HS-5 (cell line): ENCODE measurements at regions not wholly inside any gene's neighbourhood (a gene's known extent, or its start where the extent isn't known, plus 50 kb on each side); places are given as distances from the start of the nearest gene placed in this dataset.
A peak's percentile ranks its signal among the peaks of the same experiment; 100 is the strongest.

Source experiments
- DNase-seq: peaks from one replicate; pipeline ENCODE4 v3.0.0-alpha.2; 2012; ENCODE audit warnings: low read depth

GRCh38 chr10:78828647-78829539, 239.9 kb upstream of the ZMIZ1 start:
- DNase-seq: no peak

DNA sequence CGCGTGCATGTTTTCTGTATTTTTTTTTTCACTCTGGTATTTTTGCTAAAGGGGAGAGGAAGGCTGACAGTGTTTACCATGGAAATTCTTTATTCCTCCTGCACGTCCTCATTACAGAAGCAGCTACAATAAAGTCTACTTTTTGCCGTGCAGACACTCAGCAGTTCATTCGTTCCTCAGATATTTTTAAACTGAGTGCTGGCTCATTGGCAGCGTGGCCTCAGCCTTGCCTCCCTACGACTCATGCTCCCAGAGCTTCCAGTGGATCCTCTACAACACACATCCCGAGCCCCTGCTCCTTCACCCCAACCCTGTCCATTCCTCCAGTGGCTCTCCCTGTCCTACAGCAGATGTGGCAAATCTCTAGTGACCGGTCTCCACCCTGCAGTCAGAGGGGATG, 239.2 kb upstream of the ZMIZ1 start:
- peak; percentile 26 for DNase-seq

- DNase-seq: peak; percentile 35
These were observed 238.4 kb upstream of the ZMIZ1 start for GRCh38 chr10:78830062-78830975.

GRCh38 chr10:78830976-78831375, 237.8 kb upstream of the ZMIZ1 start:
- no peak for DNase-seq

- no peak for DNase-seq
These were observed 237.3 kb upstream of the ZMIZ1 start for GRCh38 chr10:78831461-78831860.

GRCh38 chr10:78832281-78832680, 236.5 kb upstream of the ZMIZ1 start:
- DNase-seq: no peak

- no peak for DNase-seq
These were observed 230.6 kb upstream of the ZMIZ1 start for GRCh38 chr10:78838141-78838657.

- DNase-seq: no peak
These were observed 225.3 kb upstream of the ZMIZ1 start for GRCh38 chr10:78843495-78843894.

GRCh38 chr10:78844960-78845607, 223.7 kb upstream of the ZMIZ1 start:
- DNase-seq: no peak

DNA sequence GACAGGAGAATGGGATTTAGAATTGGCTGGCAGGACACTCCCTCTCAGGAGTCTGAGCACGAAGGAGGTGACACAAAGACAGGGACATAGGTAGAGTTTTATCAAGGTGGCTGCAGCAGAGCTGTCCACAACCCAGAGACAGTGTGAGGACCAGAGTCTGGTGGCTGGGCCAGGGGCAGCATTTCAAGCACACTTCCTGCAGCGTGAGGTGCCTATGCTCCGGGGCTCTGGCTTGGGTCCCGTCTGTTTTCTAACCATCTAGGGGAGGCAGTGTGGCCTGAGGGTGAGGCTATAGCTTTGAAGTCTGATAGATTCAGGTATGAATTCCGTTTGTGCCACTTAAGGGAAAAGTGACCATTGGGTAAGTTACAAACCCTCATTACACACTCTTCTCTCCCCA, 222.7 kb upstream of the ZMIZ1 start:
- no peak for DNase-seq

DNA sequence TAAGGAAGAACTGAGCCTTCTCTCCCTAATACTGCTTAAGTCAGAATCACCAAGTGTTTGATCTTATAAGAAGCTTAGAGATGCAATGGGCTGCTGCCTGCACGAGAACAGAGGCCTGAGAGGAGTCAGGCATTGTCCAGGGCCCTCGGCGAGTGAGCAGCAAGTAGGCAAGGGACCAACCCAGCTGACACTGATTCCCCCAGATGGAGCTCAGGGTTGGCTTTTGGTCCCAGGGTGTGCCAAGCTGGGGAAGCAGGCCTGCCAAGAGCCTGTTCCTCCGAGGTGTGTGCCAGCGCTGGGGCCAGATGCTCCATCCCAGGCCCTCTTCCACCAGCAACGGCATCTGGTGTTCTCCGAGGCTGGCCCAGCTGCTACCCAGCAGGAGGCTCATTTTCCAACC, 222.0 kb upstream of the ZMIZ1 start:
- DNase-seq: no peak

GRCh38 chr10:78847485-78847884, 221.3 kb upstream of the ZMIZ1 start:
- DNase-seq: no peak

DNA sequence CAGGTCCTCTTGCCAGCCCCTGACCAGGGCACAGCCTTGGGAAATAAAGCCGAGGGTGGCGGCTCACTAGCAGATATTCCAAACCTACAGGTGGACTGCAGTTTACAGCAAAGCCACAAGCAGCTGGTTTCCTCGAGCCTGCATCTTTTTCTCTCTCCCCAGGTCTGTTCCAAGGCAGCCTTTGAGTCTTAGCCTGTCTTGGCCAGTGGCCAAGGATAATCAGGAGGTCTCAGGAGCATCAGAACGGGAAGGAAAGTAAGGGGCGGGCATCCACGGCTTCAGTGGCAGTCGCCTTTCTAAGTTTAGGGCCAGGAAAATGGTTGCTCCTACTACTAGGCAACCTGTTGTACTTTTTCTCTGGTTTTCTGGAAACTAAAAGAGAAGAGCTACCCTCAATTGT, 219.7 kb upstream of the ZMIZ1 start:
- DNase-seq: no peak

- DNase-seq: no peak
These were observed 219.0 kb upstream of the ZMIZ1 start for GRCh38 chr10:78849731-78850130.

DNA sequence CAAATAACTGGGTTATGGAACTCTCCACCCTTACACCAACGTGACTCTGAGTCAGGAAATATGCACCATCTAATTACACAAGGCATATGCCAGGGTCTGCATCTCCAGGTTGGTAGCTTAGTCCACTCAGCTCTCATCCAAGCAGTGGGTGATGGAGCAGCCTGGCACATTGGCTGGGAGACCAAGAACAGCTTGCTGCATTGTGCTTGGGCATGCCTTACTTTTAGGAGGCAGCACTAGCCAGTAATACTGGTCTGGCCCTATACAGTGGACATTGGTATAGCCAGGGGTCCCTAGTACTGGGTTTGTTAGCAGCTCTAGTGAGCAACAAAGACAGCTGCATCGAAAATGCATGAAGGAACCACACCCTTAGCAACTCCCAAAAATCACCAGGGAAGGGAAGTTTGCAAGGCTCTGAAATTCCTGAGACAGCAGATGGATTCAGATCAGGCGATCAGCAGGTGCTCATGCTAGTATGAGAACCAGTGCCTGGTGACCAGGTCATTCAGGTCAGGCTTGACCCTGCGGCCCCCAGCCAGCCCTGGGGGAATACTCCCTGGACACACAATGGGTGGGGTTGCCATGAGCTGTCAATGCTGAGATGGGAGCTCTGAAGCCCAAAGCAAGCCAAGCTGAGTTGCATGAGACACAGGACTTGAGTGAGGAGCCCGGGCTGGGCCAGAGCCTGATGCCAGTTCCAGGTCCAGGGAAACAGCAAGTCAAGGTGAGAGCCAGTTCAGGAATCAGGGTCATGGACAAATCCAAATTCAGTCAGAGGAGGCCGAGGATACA, 217.9 kb upstream of the ZMIZ1 start:
- DNase-seq: no peak

DNA sequence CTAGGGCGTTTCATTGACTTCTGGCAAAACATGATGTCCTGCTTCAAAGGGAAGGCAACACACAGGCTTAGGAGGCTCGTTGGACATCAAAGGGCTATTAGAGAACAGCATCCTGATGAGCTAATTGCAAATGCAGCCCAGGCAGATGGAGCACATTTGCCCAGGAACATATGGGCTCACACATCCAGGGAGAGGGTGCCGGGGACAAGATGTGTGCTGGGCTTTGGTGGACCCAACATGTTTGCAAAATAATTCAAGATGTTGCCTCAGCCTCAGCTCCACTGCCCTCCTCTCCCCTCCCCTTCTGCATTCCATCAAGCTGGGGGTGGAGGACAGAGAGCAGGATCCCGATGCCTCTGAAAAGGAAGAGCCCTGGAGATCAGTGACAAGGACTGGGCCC, 217.1 kb upstream of the ZMIZ1 start:
- DNase-seq: no peak

DNA sequence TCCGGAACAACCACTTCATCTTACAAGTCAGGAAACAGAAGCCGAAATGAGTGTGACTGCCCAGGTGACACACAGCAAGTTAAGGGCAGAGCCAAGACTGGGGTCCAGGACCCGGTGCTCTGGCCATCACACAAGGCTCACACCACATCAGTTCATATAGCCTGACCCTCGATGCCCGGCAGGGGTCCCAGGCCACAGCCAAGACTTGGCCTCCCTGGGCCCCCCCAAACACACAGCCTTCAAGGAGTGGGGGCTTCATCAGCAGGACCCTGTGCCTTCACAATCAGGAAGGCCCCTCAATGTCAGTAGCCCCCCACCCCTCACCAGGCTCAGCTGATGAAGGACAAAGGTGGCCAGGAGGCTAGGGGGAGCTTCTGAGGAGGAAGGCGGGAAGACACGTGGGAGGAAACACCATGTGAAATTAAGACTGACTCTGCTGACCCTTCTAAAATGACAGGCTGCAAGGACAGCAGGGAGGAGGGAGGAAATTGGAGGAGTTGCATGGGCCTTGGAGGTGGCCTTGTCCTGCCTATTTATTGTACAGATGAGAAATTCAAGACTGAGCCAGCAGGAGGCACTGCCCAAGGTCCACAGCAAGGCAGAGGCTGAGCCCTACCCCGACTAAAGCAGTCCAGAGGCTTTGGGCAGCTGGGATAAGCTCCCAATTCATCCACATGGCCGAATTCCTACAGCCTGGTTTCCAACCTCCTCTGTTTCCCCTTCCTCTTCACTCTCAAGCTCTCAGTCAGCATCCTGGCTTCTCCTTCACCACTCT, 216.1 kb upstream of the ZMIZ1 start:
- no peak for DNase-seq

DNA sequence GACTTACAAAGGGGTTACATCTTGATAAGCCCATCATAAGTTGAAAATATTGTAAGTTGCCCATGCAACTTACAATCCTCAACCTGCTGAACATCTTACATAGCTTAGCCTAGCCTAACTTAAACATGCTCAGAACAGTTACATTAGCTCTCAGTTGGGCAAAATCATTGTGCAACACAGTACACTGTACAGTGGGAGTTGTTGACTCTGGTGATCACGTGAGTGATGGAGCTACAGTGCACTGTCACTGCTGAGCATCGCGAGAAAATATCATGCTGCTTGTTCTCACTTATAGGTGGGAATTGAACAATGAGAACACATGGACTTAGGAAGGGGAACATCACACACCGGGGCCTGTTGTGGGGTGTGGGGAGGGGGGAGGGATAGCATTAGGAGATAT, 214.9 kb upstream of the ZMIZ1 start:
- DNase-seq: no peak

DNA sequence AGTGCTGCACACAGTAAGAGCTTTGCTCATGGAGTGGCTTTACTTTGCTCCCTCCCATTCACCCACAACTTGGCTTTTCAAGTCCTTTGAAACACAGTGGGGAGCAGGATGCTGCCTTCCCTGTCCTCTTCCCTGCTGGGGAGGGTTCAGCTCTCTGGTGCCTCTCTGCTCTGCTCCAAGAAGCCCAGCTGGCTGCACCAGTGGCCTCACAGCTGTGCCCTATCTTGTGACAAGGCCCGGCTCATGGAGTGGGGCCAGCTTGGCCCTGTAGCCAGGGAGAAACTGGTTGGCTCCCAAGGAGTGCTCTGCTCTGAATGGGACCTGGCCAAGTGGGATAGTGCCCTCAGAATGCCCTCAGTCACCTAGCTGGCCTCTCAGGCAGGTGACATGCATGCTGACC, 212.3 kb upstream of the ZMIZ1 start:
- DNase-seq: no peak

GRCh38 chr10:78857193-78857592, 211.6 kb upstream of the ZMIZ1 start:
- no peak for DNase-seq

DNA sequence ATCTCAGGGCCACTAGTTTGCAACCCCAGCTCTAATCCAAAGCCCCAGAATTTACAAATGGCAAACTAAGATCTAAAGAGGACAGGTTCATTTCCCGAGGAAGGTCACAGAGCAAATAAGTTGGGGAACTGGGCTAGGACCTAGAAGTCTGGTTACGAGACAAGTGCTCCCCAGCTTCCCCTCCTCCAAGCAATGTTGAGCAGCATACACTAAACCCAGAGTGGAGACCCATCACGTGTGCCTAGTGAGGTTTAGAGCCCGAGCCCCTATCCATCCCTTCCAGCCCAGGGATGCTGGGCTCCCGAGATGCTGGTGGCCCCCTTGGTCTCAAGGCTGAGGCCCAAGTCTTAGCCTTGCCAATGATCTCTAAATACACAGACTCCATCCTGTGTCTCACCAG, 209.5 kb upstream of the ZMIZ1 start:
- no peak for DNase-seq
